ENCODE measurements at regions not wholly inside any gene's neighbourhood (a gene's known extent, or its start where the extent isn't known, plus 50 kb on each side); places are given as distances from the start of the nearest gene placed in this dataset.
A peak's percentile ranks its signal among the peaks of the same experiment; 100 is the strongest.

DNA sequence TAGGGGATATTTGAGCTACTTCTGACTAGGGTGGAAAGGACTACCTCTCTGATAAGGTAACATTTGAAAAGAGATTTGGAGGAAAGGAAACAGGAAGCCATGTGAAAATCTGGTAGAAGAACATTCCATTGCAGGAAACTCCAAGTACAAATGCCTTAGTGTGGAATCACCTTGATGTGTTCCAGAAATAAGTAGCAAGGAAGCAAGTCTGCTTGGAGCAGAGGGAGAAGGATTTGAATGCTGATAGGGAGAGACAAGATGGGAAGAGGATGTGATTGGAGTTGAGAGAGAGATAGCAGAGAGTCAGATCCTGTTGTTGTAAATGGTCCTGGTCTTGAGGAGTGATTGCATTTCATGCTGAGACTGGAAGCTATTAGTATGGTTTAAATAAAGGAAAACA is 335.1 kb upstream of the DCBLD2 start:
- no peaks in the 10 kb centered on the region for H3K36me3 Mint-ChIP-seq (ENCODE audit: low read depth)
- CTCF ChIA-PET = interaction anchor here (0.7 kb wide), 1 partner anchor 552 kb away, joined by 3 read pairs; no protein-coding TSS in a partner anchor
- intact Hi-C loops (cut with micrococcal nuclease) = no loop called here
- H3K4me3 Mint-ChIP-seq = no peak overlapping the region
- H3K9me3 Mint-ChIP-seq = peaks cover 10% of the 10 kb centered on the region
- no peaks in the 10 kb centered on the region for H3K4me1 Mint-ChIP-seq (ENCODE audit: low read depth)
- no peak overlapping the region for H3K27ac Mint-ChIP-seq
- DNase-seq = no peak
- H3K27me3 Mint-ChIP-seq (ENCODE audit: low read depth) = no peaks in the 10 kb centered on the region

DNA sequence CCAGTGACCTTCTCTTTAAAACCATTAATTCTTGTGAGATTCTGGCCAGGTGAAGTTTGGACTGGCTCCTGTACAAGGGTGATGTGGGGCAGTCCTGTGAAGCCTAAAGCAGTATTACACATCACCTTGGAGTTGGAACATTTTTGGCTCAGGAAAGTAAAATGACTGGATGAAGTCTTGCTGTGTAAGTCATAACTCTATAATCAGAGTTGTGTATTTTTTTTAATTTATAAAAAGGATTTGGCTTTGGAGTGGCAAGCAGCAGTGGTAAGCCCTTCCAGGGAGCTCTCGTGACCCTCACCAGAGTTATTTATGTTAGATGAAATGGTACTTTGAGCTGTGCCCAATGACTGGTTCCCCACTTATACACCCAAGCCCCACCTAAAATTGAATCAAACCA is 331.2 kb upstream of the DCBLD2 start:
- no peak for DNase-seq
- no peaks in the 10 kb centered on the region for H3K36me3 Mint-ChIP-seq (ENCODE audit: low read depth)
- no peaks in the 10 kb centered on the region for H3K4me1 Mint-ChIP-seq (ENCODE audit: low read depth)
- H3K27me3 Mint-ChIP-seq (ENCODE audit: low read depth) = no peaks in the 10 kb centered on the region
- H3K27ac Mint-ChIP-seq = no peak overlapping the region
- peaks cover 11% of the 10 kb centered on the region for H3K9me3 Mint-ChIP-seq
- CTCF ChIA-PET = no interaction called here
- H3K4me3 Mint-ChIP-seq = no peak overlapping the region
- intact Hi-C loops (cut with micrococcal nuclease) = no loop called here

DNA sequence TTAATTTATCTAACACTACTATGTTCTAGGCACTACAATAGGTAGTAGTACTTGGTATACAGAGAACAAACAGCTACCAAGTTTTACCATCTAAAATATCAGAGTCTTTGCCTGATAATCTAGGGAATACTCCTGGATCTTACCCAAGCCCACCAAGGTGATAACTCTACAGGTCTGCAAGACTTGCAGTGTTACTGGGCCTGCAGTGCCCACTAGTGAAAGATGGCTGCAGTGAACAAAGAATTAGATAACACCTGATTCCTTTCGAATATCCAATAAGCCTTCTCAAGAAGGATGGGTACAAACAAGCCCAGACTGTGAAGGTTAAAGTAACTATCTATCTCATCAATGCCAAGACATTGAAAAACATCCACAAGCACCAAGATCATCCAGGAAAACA is 317.0 kb upstream of the DCBLD2 start:
- Mint-ChIP-seq H3K27ac (no peak overlapping the region), H3K9me3 (peaks cover 8% of the 10 kb centered on the region), H3K27me3 (ENCODE audit: low read depth) (no peaks in the 10 kb centered on the region), H3K36me3 (ENCODE audit: low read depth) (no peaks in the 10 kb centered on the region), H3K4me3 (no peak overlapping the region), H3K4me1 (ENCODE audit: low read depth) (no peaks in the 10 kb centered on the region)
- intact Hi-C loops (cut with micrococcal nuclease) = no loop called here
- CTCF ChIA-PET = no interaction called here
- DNase-seq = no peak

DNA sequence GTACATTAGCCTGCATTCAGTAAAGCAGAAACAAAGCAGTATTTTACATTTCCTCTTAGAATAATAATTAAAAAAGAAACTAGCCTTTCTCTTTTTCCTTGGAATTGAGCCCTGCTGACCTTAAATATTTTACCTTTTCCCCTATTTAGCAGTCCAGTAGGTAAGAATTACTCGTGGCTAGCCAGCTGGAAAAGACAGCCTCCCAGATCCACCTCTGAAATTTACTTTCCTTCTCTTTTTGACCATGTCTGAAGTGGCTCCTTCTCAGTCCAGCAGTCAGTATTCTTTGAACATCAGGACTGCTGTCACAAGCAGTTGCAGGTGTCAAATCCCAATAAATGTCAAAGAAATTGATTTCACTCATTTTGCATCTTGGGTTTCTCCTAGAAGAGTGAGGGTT is 311.5 kb upstream of the DCBLD2 start:
- Mint-ChIP-seq H3K4me1 (ENCODE audit: low read depth) (no peaks in the 10 kb centered on the region), H3K27me3 (ENCODE audit: low read depth) (no peaks in the 10 kb centered on the region)
- CTCF ChIA-PET = interaction anchor here (0.7 kb wide), 1 partner anchor 25 kb away, joined by 3 read pairs; no protein-coding TSS in a partner anchor

DNA sequence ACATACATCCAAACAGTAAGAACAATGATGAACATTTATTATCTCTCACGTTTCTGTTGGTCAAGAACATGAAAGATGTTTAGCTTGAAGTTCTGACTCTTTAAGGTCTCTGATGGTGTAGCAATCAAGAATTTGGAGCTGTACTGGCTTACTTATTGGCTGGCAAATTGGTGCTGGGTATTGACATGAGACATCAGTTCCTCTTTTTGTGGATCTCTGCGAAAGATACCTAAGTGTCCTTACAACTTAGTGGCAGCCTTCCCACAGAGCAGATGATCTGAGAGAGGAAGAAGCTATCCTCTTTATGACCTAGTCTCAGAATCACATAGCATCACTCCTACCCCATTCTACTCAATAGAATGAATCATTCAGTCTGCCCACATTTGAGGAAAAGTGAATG is 309.8 kb upstream of the DCBLD2 start:
- no peaks in the 10 kb centered on the region for H3K4me1 Mint-ChIP-seq (ENCODE audit: low read depth)
- intact Hi-C loops (cut with micrococcal nuclease) = no loop called here
- DNase-seq = no peak
- H3K9me3 Mint-ChIP-seq = peaks cover 2% of the 10 kb centered on the region
- CTCF ChIA-PET = interaction anchor here (0.5 kb wide), 1 partner anchor 141 kb away, joined by 3 read pairs; no protein-coding TSS in a partner anchor
- H3K4me3 Mint-ChIP-seq = no peak overlapping the region
- H3K27me3 Mint-ChIP-seq (ENCODE audit: low read depth) = no peaks in the 10 kb centered on the region
- H3K27ac Mint-ChIP-seq = no peak overlapping the region
- H3K36me3 Mint-ChIP-seq (ENCODE audit: low read depth) = no peaks in the 10 kb centered on the region

More for the DNA sequence above, 311.5 kb upstream of the DCBLD2 start:
- no peak for DNase-seq
- Mint-ChIP-seq H3K36me3 (ENCODE audit: low read depth) (no peaks in the 10 kb centered on the region), H3K27ac (no peak overlapping the region), H3K9me3 (peaks cover 2% of the 10 kb centered on the region), H3K4me3 (no peak overlapping the region)
- intact Hi-C loops (cut with micrococcal nuclease) = no loop called here

DNA sequence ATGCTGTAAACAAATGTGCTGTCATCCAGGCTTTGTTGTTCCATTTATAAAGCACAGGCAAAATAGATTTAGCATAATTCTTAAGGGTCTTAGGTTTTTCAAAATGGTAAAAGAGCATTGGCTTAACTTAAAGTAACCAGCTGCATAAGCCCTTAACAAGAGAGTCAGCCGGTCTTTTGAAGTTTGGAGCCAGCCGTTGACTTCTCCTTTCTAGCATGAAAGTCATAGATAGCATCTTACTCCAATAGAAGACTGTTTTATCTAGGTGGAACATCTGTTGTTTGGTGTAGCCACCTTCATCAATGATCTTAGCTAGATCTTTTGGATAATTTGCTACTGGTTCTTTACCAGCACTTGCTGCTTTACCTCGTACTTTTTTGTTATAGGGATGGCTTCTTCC is 297.5 kb upstream of the DCBLD2 start:
- Mint-ChIP-seq H3K27me3 (ENCODE audit: low read depth) (no peaks in the 10 kb centered on the region), H3K4me1 (ENCODE audit: low read depth) (no peaks in the 10 kb centered on the region), H3K9me3 (peaks cover 1% of the 10 kb centered on the region), H3K27ac (no peak overlapping the region), H3K36me3 (ENCODE audit: low read depth) (no peaks in the 10 kb centered on the region), H3K4me3 (no peak overlapping the region)
- intact Hi-C loops (cut with micrococcal nuclease) = no loop called here
- CTCF ChIA-PET = interaction anchor here (0.7 kb wide), 1 partner anchor 365 kb away, joined by 3 read pairs; no protein-coding TSS in a partner anchor
- no peak for DNase-seq

DNA sequence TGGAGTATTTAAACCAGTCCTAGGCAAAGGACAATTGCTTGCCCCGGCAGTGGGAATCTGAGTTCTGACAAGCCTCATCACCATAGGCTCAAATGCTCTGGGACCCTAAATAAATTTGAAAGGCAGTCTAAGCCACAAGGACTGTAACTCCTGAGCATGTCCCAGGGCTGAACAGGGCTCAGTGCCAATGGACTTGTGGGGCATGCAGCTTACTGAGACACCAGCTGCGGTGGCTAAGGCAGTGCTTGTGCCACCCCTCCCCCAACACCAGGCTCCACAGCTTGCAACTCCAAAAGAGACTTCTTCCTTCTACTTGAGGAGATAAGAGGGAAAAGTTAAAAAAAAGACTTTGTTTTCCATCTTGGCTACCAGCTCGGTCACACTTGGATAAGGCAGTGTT is 289.7 kb upstream of the DCBLD2 start:
- no peak overlapping the region for H3K4me3 Mint-ChIP-seq
- no peaks in the 10 kb centered on the region for H3K4me1 Mint-ChIP-seq (ENCODE audit: low read depth)
- no peaks in the 10 kb centered on the region for H3K36me3 Mint-ChIP-seq (ENCODE audit: low read depth)
- no peak for DNase-seq
- intact Hi-C loops (cut with micrococcal nuclease) = no loop called here
- no peaks in the 10 kb centered on the region for H3K9me3 Mint-ChIP-seq
- no peak overlapping the region for H3K27ac Mint-ChIP-seq
- H3K27me3 Mint-ChIP-seq (ENCODE audit: low read depth) = no peaks in the 10 kb centered on the region
- CTCF ChIA-PET = no interaction called here

DNA sequence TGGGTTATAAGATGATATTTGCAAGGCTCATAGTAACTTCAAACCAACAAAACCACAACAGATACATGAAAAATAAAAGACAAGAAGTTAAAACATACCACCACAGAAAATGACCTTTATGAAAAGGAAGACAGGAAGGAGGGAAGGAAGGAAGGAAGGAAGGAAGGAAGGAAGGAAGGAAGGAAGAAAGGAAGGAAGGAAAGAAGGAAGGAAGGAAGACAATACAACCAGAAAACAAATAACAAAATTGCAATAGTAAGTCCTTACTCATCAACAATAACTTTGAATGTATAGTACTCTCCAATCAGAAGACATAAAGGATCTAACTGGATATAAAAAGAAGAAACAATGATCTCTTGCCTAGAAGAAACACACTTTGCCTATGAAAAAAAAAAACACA is 287.4 kb upstream of the DCBLD2 start:
- intact Hi-C loops (cut with micrococcal nuclease) = no loop called here
- no peaks in the 10 kb centered on the region for H3K9me3 Mint-ChIP-seq
- H3K27me3 Mint-ChIP-seq (ENCODE audit: low read depth) = no peaks in the 10 kb centered on the region
- H3K27ac Mint-ChIP-seq = no peak overlapping the region
- H3K4me1 Mint-ChIP-seq (ENCODE audit: low read depth) = no peaks in the 10 kb centered on the region
- DNase-seq = no peak
- H3K36me3 Mint-ChIP-seq (ENCODE audit: low read depth) = no peaks in the 10 kb centered on the region
- CTCF ChIA-PET = no interaction called here
- no peak overlapping the region for H3K4me3 Mint-ChIP-seq

DNA sequence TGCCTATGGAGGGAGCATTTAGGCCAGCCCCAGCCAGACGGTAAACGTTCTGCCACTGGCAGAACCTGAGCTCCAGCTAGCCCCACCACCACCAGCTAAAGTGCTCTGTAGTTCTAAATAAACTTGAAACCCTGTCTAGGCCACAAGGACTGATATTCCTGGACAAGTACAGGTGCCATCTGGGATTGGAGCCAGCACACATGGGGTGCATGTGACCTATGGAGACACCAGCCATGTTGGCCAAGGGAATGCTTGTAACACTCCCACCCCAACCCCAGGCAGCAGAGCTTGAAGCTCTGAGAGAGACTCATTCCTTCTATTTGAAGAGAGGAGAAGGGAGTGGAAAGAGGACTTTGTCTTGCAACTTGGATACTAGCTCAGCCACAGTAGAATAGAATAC is 284.5 kb upstream of the DCBLD2 start:
- Mint-ChIP-seq H3K4me1 (ENCODE audit: low read depth) (no peaks in the 10 kb centered on the region), H3K36me3 (ENCODE audit: low read depth) (no peaks in the 10 kb centered on the region), H3K4me3 (no peak overlapping the region), H3K27me3 (ENCODE audit: low read depth) (no peaks in the 10 kb centered on the region), H3K9me3 (no peaks in the 10 kb centered on the region), H3K27ac (no peak overlapping the region)
- no peak for DNase-seq
- CTCF ChIA-PET = interaction anchor here (2.4 kb wide), 1 partner anchor 13 kb away, joined by 11 read pairs; no protein-coding TSS in a partner anchor
- intact Hi-C loops (cut with micrococcal nuclease) = no loop called here

DNA sequence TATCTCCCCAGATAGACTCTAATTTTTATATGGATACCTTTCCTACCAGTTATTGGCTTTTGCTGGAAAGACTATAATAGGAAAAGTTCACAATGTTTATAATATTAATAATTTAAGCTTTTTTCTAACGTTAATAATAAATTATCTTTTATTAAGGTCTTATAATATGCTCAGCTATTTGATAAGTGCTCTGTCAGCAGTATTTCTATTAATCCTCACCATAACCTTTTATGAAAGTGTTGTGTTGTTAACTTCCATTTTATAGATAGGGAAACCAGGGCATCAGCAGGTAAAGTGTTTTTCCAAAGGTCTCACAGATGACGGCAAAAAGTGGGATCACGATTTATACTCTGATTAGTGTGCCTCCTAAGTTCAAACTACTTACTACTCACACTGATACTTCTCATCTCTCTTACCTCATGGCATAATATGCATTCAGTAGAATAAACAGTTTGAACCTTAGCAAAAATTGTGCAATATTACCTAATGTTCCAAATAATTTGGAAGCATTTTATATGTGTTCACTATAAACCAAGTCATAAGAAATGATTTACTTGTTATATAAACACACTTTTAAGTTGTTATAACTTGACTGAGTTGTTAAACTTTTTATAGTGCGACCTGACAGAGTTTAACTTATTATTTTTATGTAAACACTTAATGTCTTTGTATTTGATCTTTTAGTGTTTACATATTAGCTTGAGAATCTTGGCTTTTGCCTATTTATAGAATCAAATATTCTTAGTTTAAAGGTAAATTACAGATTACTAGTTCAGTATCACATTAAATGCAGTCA is 274.9 kb upstream of the DCBLD2 start:
- no peaks in the 10 kb centered on the region for H3K4me1 Mint-ChIP-seq (ENCODE audit: low read depth)
- peaks cover 2% of the 10 kb centered on the region for H3K27me3 Mint-ChIP-seq (ENCODE audit: low read depth)
- DNase-seq = no peak
- intact Hi-C loops (cut with micrococcal nuclease) = no loop called here
- no peak overlapping the region for H3K4me3 Mint-ChIP-seq
- no peaks in the 10 kb centered on the region for H3K36me3 Mint-ChIP-seq (ENCODE audit: low read depth)
- no peak overlapping the region for H3K27ac Mint-ChIP-seq
- peaks cover 2% of the 10 kb centered on the region for H3K9me3 Mint-ChIP-seq
- CTCF ChIA-PET = interaction anchor here (0.7 kb wide), 1 partner anchor 39 kb away, joined by 4 read pairs; no protein-coding TSS in a partner anchor

DNA sequence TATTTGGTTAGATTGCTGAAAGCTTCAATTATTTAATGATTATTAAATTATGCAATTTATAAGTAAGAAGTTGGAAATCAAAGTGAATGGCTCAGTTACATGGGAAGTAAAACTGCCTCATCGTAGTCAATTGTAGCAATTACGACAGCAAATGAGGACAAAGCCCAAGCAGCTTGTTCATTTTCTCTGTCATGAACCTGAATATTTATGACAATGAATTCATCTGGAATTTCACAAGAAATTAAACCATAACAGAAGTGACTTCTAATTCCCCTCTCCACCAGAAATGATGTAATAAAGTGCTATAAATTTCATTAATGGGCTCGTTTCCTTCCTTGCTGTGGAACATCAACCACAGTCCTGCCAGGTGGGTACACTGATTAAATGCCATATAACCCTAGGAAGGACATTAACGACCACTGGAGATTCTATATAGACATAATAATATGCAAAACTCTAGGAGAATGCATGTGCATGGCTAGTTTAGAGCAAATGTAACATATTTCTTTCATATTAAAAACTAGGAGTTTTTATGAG is 273.8 kb upstream of the DCBLD2 start:
- H3K36me3 Mint-ChIP-seq (ENCODE audit: low read depth) = no peaks in the 10 kb centered on the region
- intact Hi-C loops (cut with micrococcal nuclease) = no loop called here
- H3K4me1 Mint-ChIP-seq (ENCODE audit: low read depth) = no peaks in the 10 kb centered on the region
- H3K27ac Mint-ChIP-seq = no peak overlapping the region
- DNase-seq = no peak
- H3K4me3 Mint-ChIP-seq = no peak overlapping the region
- peaks cover 2% of the 10 kb centered on the region for H3K27me3 Mint-ChIP-seq (ENCODE audit: low read depth)
- H3K9me3 Mint-ChIP-seq = peaks cover 2% of the 10 kb centered on the region
- CTCF ChIA-PET = interaction anchor here (0.6 kb wide), 1 partner anchor 152 kb away, joined by 4 read pairs; no protein-coding TSS in a partner anchor

DNA sequence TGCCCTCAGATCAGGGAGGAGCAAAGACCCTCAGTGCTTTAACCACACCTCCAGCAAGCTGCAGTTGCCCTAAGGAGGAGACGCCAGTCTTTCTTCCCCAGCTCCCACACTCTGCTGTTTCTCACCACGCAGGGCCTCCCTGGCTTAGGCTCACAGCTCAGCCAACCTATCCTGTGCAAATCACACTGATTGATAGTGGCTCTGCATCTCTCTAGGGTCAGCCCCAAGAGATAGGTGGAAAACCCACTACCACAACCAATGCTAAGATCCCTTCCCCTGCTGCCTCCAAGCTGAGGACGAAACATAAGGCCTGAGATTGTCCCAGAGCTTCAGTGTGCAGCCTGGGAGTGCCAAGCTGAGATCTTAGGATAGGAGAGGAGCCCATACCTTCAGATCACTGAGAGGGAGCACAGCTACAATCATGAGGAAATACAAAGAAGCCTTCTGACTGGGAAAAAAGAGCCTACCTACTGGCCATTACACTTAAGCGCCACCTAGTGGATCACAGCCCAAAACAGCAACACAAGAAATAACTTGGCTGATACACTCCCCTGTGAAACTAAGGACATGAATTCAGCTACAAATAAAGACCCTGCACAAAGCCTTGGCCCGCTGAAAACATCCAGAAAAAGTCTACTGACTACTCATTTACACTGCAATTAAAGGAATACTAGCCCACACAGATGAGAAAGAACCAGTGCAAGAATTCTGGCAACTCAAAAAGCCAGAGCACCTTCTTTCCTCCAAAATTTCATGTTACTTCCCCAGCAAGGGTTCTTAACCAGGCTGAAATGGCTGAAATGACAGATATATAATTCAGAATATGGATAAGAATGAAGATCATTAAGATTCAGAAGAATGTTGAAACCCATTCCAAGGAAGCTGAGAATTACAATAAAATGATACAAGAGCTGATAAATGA is 271.5 kb upstream of the DCBLD2 start:
- H3K27me3 Mint-ChIP-seq (ENCODE audit: low read depth) = peaks cover 2% of the 10 kb centered on the region
- CTCF ChIA-PET = interaction anchor here (0.6 to 2.0 kb wide), 9 partner anchors 14 to 356 kb away, joined by 3 to 11 read pairs (median 3); no protein-coding TSS in a partner anchor
- H3K36me3 Mint-ChIP-seq (ENCODE audit: low read depth) = no peaks in the 10 kb centered on the region
- H3K27ac Mint-ChIP-seq = no peak overlapping the region
- H3K9me3 Mint-ChIP-seq = peaks cover 4% of the 10 kb centered on the region
- peak; percentile 59 for DNase-seq
- H3K4me1 Mint-ChIP-seq (ENCODE audit: low read depth) = no peaks in the 10 kb centered on the region
- intact Hi-C loops (cut with micrococcal nuclease) = loop anchor here (1.0 to 5.0 kb wide), 3 partner anchors 150 to 571 kb away; no protein-coding TSS in a partner anchor
- H3K4me3 Mint-ChIP-seq = no peak overlapping the region
